ENCODE measurements at regions not wholly inside any gene's neighbourhood (a gene's known extent, or its start where the extent isn't known, plus 50 kb on each side); places are given as distances from the start of the nearest gene placed in this dataset.

DNA sequence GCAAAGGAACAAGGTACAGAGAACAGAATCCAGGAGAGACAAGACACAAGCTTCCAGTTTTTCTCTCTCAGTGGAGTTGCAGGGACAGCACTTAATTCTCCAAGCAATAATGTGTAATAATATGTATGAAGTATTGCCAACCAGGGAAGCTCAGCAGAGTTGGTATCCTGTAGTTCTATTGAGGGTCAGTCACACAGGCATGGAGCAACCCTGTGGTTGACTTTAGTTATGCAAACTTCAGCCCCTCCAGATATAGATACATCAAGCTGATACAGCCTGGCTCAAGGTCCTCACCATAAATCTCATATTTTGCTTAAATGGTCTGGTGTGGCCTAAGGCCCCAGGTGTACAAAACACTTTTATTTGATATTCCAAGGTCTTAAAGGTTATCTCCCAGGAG is 248.6 kb upstream of the EPHA5 start:
- DNase-seq (ENCODE audit: low read depth in 2 of 2), result no peak

DNA sequence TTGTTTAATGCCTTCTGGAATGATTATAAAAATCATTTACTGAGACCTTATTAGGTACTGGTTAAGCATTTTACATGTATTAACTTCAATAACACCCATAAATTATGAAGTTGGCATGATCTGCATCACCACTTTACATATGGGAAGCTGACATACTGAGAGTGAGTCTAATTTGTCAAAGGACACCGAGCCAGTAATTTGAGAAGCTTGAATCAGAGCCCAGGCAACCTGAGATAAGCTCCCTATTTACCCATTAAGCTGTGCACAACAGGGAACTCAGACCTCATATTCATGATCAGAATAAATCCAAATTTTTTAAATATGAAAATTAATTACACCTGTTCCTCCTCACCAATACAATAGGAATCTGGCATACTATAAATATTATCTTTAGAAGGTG is 247.9 kb upstream of the EPHA5 start:
- no peak for DNase-seq (ENCODE audit: low read depth in 2 of 2)

DNA sequence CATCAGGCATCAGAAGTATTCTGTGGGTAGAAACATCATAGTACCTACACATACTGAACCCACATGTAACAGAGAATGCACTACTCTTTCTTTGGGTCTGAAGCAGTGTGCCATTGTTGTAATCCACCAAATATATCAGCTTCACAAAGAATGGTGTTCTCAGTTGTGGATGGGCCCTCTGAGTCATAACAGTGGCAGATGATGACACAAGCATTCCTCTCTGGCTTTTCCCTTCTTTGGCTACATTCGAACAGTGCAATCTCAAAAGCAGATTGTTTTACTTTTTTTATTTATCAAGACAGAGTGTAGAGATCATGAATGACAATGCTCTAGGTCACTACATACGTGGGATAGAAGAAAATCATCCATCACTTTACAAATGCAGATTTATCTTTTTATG is 247.2 kb upstream of the EPHA5 start:
- DNase-seq (ENCODE audit: low read depth in 2 of 2), result no peak

DNA sequence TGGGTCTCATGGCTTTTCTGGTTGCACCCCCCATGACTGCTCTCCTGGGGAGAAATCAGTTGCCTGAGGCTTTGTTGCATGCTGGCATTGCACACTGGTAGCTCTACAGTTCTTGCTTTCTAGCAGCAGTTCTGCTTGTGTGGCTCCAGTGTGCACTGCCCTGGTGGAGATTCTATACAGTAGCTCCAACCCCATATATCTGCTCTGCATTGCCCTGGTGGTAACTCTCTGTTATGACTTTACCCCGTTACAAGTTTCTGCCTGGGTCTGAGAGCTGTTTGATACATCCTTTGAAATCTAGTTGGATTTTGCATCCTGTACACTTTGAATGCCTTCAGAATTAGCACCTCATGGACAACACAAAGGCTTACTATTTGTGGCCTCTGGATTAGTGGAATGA is 241.4 kb upstream of the EPHA5 start:
- no peak for DNase-seq (ENCODE audit: low read depth in 2 of 2)

DNA sequence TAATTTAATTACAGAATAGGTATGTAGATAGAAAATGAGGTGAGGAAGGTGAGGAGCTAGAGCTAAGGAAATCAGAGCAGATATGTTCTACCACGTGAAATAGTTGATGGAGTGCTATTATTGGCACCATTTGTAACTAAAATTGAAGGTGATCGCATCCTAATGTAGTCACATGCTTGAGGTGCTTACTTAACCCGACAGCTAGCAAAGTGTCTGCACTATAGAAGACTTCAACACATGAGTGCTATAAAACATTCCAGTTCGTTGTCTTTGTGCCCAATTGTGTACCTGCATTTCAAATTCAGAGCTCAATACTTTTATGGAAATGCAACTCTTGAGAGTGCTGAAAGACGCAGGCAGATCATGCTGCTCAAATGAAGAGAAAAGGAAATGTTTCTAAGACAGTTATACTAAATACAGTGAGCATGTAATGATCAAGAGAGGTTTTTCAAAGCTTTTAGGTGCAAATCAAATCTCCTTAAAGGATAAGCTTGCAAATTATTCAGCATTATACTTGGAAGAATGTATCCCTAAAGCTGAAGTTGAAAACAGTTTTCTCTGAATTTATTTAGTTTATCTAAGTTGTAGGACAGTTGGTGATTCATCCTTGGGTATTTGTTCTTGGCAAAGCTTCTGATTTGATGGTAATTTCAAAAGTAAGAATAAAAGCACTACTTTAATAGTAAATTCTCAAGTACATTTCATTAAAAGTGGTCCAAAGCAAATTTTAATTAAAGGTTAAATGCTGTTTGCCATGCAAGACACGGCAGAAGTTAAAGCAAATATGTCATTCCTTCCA is 223.9 kb upstream of the EPHA5 start:
- no peak for DNase-seq (ENCODE audit: low read depth in 2 of 2)

DNA sequence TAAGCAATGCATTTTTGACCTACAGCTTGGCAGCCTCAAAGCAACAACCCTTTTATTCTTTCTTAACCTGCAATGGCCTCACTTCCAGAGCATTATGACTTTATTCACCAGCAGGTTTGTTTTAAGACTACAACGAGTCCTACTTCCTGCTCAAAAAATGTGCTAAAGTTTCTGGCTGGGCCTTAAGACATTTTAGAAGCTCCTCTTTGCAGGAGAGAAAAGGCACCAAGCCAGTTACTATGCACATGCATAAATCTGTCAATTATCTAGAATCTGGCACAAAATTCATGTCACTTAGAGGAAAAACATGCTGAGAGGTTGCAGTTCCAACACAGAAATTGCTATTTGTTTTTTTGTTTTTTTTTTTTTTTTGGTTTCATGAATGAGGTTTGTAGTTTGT is 223.0 kb upstream of the EPHA5 start:
- DNase-seq (ENCODE audit: low read depth in 2 of 2), result no peak

DNA sequence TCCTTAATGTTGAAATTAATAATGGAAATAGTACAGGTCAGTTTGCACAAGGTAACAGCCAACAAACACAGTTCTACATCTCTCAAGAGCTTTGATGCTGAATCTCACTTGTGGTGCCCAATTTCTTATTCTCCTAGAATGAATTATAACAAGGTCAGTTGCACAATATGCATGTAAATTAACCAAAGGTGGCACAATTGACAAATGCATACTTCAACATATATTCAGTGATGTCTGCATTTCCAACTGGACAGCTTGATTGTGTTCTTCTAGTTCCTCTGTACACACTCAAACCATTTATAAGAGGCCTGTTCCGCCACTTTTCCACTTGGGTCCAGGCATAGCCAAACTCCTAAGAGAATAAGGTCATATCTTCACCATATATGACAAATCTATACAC is 210.3 kb upstream of the EPHA5 start:
- DNase-seq (ENCODE audit: low read depth in 2 of 2), result no peak

DNA sequence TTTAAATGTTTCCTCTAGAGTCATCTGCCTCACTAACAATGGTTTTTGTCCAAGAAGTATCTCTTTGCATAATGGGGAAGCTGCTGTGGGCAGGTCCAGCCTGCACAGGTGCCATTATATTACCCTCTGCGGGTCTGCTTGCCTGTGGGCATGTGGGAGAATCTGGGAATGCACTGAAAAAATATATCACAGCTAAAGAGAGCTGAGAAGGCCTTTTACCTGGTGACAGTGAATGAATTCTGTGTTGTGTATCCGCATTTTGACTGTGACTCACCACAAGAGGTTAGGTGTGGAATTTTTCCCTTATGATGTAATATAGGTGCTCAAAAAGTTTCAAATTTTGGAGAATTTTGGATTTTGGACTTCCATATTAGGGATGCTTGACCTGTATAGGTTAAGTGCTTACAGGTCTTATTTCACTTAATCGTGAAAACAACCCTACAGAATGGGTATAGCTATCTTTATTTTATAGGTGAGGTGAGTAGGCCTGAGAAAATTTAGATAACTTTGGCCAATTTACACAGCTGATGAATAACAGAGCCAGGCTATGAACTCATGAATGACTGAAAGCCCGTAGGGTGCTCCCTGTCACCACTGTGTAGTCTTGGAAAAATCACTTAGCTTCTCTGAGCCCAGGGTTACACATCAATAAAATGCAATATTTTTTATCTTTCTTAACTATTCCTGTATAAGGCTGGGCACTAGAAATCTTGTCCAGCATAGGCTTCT is 198.0 kb upstream of the EPHA5 start:
- no peak for DNase-seq (ENCODE audit: low read depth in 2 of 2)

DNA sequence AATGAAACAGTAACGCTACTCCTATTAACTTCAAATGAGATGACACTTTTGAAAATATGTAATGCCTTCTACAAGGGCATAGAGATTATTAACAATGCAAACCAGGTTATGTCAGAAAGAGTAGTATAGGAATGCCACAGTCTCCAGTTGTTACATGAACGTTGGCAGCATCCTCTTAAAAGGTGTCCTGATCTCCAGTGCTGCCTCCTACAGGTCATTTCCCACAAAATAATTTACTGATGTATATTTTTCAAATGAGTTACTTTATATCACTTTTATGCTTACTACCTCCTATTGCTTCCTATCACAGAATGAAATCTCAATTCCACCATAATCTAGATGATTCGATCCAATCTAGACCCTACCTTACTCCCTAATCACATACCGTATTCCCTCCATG is 195.2 kb upstream of the EPHA5 start:
- no peak for DNase-seq (ENCODE audit: low read depth in 2 of 2)

DNA sequence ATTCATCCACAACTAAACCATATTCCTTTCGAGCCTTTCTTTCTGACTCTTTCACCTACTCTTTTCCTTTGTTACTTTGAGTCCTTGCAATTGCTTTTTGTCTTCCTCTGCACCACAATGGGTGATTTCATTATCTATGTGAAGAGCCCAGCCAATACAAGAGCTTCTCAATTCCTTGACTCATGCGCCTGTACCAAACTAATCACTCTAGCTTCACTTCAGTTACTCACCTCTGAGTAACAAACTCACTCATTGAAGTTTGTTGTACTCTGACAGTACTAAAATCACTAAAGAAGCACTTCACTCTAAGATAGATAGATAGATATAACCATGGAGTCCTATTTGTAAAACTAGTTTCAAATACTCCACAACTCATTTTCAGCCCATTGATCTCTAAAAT is 191.7 kb upstream of the EPHA5 start:
- no peak for DNase-seq (ENCODE audit: low read depth in 2 of 2)

DNA sequence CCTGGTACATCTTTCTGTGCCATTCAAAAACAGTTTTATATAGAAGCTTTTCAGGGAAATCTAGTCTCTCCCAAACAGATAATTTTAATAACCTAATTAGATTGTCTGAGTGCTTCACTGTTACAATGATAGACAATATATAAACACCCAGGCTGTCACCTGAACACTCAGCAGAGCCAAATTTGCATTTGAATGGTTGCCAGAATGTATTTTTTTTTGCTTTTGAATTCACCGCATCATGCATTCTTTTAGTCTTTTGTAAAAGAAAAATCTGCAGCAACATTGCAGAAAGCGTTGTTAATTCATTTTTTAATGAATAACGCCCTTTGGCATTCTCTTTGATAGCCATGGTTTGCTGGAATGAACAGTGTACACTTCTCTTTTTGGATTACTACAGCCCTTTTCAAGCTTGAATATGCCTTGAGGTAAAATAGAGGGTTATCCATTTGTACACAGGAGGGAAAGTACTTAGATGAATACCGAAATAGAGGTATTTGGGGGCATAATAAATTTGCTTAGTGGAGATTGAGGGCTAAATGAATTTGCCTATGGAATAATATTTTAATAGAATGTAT is 175.0 kb upstream of the EPHA5 start:
- DNase-seq (ENCODE audit: low read depth in 2 of 2), result no peak

DNA sequence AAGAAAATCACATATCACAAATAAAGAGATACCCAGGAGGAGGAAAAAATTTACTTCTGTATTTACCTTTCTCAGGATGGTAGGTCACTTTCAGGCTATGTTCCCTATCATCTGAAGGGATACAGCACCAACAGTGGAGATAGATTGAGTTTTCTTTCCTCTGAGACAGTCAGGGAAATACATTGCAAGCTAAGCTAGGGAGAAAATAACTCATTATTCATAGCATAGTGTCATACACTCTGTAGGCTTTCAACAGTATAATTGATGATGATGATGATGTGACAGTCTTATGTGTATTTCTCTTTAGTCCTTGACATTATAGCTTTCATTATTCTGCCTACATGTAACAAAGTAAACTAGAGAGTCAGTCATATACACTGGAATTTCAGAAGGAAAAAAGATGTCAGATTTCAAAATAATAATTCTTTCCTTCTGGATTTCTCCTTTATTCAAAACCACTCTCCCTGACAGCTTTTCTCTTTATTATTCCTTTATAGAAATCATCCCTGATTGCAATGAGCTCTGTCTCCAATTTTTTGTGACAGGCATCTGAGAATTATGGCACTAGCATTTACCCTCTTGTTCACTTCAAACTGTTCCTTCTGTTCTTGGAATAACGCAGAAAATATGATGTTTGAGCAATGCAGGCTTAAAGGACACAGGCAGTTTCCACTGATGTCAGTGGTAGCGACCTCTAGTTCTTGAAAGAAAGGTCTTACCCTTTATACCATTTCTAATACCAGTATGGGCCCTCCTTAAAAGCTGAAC is 169.1 kb upstream of the EPHA5 start:
- no peak for DNase-seq (ENCODE audit: low read depth in 2 of 2)

DNA sequence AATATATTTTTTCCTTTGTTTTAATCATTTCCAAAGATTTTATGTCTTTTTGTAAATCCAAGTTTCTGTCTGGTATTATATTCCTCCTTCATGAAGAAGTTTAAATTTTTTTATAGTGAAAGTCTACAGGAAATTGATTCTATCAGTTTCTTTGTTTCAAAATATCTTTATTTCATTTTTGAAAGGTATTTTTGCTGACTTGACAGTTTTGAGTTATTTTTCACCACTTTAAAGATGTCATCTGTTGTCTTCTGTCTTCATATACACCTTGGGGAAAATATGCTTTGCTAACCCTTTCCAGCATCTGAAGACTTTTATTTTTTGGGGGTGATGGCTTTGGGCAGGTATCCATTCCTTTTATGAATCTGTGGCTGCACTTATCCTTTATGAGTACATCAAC is 164.4 kb upstream of the EPHA5 start:
- DNase-seq (ENCODE audit: low read depth in 2 of 2), result no peak

DNA sequence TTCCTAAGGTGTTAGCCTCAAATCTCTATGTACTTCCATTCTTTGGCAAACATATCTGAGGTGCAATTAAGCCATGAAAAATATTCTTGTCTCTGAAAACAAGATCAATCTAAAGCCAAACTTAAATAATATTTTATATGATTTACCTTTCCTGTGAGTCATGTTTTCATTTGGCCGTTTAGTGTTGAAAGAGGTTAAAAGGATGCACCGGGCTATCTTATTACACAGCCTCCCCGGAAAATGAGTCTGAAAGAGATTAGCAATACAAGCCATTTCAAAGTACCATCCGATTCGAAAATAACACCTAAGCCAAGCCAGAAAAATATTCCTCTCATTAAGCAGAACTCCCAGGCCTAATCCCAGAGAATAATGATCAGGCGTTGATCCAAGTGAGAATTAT is 161.5 kb upstream of the EPHA5 start:
- DNase-seq (ENCODE audit: low read depth in 2 of 2), result no peak

DNA sequence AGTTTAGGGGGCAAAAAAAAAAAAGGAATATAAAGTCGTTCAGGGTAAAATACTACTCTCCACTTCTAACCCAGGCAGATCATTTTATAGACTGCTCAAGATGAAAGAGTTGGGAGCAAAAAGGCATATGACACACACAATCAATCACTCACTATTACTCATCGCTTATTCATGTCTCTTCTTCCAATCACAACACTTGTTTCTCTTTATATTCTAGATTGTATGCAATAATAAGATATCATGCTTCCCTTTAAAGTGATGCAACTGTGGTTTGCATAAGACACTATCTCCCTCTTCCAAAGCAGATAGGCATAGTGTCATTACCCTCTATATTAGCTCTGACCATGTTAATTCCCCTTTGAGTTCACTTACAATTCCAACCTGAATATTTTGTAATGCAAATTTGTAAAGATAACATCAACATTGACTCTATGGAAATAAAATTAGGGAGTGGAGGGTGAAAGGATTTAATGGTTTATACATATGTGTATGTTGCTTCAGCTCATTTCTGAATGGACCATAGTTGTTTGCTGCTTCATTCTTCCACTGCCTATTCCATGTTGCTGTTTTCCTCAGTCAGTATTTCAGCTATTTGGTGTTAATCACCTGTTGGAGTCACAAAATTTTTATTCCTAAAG is 154.9 kb upstream of the EPHA5 start:
- no peak for DNase-seq (ENCODE audit: low read depth in 2 of 2)

DNA sequence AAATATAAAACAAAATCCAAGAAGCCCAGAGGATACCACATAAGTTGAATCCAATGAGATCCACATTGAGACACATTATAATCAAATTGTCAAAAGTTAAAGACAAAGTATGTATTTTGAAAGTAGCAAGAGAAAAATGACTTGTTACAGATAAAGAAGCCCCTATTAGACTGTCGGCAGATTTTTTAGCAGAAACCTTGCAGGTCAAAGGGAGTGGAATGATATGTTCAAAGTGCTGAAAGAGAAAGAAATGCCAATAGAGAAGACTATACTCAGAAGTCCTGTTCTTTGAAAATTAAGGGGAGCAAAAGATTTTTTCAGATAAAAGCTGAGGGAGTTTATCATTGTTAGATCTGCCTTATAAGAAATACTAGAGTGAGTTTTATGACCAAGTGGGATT is 148.9 kb upstream of the EPHA5 start:
- DNase-seq (ENCODE audit: low read depth in 2 of 2), result no peak

DNA sequence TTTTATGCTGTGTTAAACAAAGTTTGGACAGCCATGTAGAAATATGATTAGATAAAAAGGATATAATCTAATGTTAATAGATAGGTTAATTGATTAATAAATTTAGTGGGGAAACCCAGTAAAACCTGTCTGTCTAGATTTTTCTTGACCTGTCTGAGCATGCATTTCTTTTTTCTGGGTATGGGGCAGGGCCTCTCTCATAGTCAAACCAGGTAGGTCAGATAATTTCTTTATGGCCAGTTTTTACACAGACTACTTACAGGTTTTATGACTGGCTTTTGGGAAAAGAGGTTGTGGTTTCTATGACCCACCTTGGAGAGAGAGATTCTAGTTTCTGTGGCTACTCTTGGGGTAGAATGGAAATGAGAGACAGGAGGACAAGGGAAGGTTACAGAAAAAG is 135.6 kb upstream of the EPHA5 start:
- DNase-seq (ENCODE audit: low read depth in 2 of 2), result no peak

DNA sequence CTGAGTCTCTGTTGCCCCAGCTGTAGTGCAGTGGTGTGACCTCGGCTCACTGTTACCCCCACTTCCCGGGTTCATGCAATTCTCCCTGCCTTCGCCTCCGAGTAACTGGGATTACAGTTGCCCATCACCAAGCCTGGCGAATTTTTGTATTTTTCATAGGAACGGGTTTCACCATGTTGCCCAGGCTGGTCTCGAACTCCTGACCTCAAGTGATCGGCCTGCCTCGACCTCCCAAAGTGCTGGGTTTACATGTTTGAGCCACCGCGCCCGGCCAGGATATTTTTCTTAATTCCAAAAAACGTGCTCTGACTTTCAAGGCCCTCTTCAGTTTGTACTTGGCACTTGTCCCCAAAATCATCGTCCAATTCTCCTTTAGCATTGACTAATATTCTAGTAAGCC is 129.2 kb upstream of the EPHA5 start:
- no peak for DNase-seq (ENCODE audit: low read depth in 2 of 2)

DNA sequence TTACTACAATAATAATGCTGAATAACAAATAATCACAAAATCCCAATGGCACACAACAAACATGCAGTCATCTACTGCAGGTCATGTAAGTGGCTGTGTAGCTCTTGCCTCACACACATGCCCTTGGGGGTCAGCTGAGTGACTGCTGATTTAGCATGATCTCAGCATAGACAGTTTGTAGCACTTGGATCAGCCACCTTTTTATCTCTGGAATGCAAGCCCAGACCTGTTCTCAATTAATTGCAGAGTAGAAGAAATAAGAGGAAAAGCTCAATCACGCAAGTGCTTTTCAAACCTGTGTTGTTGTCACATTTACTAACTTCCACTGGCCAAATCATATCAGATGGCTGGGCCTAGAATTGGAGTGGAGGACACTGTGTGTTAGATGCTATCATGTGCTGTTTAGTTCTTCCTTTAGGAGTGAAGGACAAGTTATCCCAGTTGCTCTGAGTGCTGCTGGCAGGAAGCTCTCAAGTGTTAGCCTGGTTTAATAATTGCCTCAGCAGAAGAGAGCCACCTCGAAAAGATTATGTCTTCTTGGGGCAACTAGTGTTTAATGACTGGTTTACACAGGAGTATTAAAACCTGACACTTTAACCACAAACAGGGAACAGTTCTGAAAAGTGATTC is 128.3 kb upstream of the EPHA5 start:
- no peak for DNase-seq (ENCODE audit: low read depth in 2 of 2)

DNA sequence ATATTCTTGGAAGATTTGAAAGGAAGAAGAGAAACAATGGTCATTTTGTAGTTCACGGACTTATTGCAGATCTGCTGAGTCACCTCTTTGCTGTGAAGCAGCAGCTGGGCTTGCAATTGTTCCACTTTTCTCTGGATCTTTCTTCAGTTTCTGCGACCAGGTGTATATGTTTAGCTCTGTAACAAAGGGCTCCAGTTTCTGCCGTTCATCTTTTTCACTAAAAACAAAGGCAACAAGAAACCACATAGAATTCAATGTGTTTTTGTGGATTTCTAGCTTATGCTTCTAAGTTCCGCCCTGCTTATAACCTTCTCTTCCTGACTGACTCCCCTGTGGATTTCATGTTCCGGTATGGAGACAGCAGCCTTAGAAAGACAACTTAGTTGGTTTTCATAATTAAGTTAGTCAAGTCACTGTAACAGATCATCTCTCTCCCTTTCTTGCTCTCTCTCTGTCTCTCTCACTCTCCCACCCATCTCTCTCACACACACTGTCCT is 121.6 kb upstream of the EPHA5 start:
- DNase-seq (ENCODE audit: low read depth in 2 of 2), result no peak

DNA sequence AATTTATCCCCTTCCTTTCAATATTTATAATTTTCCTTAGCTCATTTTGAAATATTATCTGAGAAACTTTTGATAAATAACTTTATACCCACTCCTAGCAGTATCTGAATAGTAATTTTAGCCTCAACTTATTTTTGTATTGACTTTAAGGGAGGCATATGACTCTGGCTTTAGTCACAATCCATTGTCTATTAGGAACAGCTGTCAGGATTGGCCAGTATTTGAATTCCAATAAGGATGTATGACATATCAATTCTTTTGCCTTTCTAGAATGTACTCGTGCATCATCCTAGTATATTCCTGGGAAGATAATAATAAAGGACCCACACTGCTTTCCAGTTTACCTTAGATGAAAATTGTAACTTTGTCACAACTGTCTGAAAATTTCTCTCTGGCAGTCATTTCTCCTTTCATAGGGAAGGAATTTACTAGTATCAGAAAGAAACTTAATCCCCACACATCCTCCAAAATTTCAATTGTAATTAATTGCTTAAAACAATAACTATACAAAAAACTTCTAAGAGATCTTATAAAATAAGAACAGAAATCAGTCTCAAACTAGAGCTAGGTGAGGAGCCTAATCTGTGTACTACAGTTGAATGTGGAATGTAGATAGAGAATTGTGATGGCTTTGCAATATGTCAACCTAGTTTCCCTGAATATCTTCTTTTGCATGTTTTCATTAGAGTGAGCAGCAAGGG is 121.0 kb upstream of the EPHA5 start:
- DNase-seq (ENCODE audit: low read depth in 2 of 2), result no peak

Data from stimulated activated CD8-positive, alpha-beta memory T cell treated with anti-CD3 and anti-CD28 coated beads, Interleukin-15, amount 100 ng/mL, for 48 hours (primary cell).